ENCODE measurements at regions not wholly inside any gene's neighbourhood (a gene's known extent, or its start where the extent isn't known, plus 50 kb on each side); places are given as distances from the start of the nearest gene placed in this dataset.

- Histone ChIP-seq H3K9me3 (ENCODE audit: control insufficient read depth, insufficient read depth, low read depth, low read length) (peaks cover 14% of the 10 kb centered on the region), H3K4me1 (ENCODE audit: control insufficient read depth, insufficient read depth, low read length) (peaks cover 9% of the 10 kb centered on the region), H3K27me3 (ENCODE audit: control insufficient read depth, insufficient read depth, low read length) (no peaks in the 10 kb centered on the region), H3K4me3 (ENCODE audit: low read depth in 2 of 2, low read length in 2 of 2) (no peak overlapping the region), H3K27ac (ENCODE audit: low read length) (no peak overlapping the region), H3K36me3 (ENCODE audit: control insufficient read depth, insufficient read depth, low read length) (no peaks in the 10 kb centered on the region)
- ATAC-seq (no peak), DNase-seq (ENCODE audit: low read depth, low spot score) (no peak)
- POLR2A ChIA-PET, result no interaction called here
- TF ChIP-seq SIN3A (IDR thresholded peaks at IDR 0.05; ENCODE audit: borderline replicate concordance, insufficient read depth, low read depth, low read length) (no peak), POLR2AphosphoS5 (IDR thresholded peaks at IDR 0.05; ENCODE audit: low read depth, low read length) (no peak), TCF7L2 (IDR thresholded peaks at IDR 0.05; ENCODE audit: low read depth, low read length) (no peak), REST (IDR thresholded peaks at IDR 0.05; ENCODE audit: insufficient read depth in 1 of 2, low read depth in 2 of 2, low read length in 1 of 2) (no peak), CTCF (IDR thresholded peaks at IDR 0.05) (no peak)
- BruUV-seq (replicated peaks), result no TSS peak
- in situ Hi-C loops (cut with HindIII; ENCODE audit: low pct_unique_long_range_greater_than_20kb, low sequenced_read_pairs), result no loop called here
- CTCF ChIA-PET, result no interaction called here
- intact Hi-C loops (cut with micrococcal nuclease; ENCODE audit: unreplicated experiment), result no loop called here
Measured at GRCh38 chr1:59161136-59161535, 135.8 kb upstream of the FGGY start.

- H3K4me1 ChIP-seq (ENCODE audit: control insufficient read depth, insufficient read depth, low read length), result no peaks in the 10 kb centered on the region
- peaks cover 14% of the 10 kb centered on the region for H3K9me3 ChIP-seq (ENCODE audit: control insufficient read depth, insufficient read depth, low read depth, low read length)
- CTCF ChIA-PET, result no interaction called here
- POLR2A ChIA-PET, result no interaction called here
- no peaks in the 10 kb centered on the region for H3K36me3 ChIP-seq (ENCODE audit: control insufficient read depth, insufficient read depth, low read length)
- no peak overlapping the region for H3K27ac ChIP-seq (ENCODE audit: low read length)
- BruUV-seq (replicated peaks), result no TSS peak
- DNase-seq (ENCODE audit: low read depth, low spot score) (no peak), ATAC-seq (no peak)
- no peak overlapping the region for H3K4me3 ChIP-seq (ENCODE audit: low read depth in 2 of 2, low read length in 2 of 2)
- no peaks in the 10 kb centered on the region for H3K27me3 ChIP-seq (ENCODE audit: control insufficient read depth, insufficient read depth, low read length)
- intact Hi-C loops (cut with micrococcal nuclease; ENCODE audit: unreplicated experiment) (no loop called here), in situ Hi-C loops (cut with HindIII; ENCODE audit: low pct_unique_long_range_greater_than_20kb, low sequenced_read_pairs) (no loop called here)
- TF ChIP-seq REST (IDR thresholded peaks at IDR 0.05; ENCODE audit: insufficient read depth in 1 of 2, low read depth in 2 of 2, low read length in 1 of 2), result no peak
- no peak for TF ChIP-seq CTCF (IDR thresholded peaks at IDR 0.05)
- no peak for TF ChIP-seq SIN3A (IDR thresholded peaks at IDR 0.05; ENCODE audit: borderline replicate concordance, insufficient read depth, low read depth, low read length)
- TF ChIP-seq TCF7L2 (IDR thresholded peaks at IDR 0.05; ENCODE audit: low read depth, low read length), result no peak
- no peak for TF ChIP-seq POLR2AphosphoS5 (IDR thresholded peaks at IDR 0.05; ENCODE audit: low read depth, low read length)
Measured at GRCh38 chr1:59162665-59163064, 134.2 kb upstream of the FGGY start.
